K562 (cell line): ENCODE measurements at regions not wholly inside any gene's neighbourhood (a gene's known extent, or its start where the extent isn't known, plus 50 kb on each side); places are given as distances from the start of the nearest gene placed in this dataset.

Experiments used
- ATAC-seq: fragments of 200-7000 bp; cut with Tn5 transposase; 3 replicates; pipeline ENCODE4 v1.9.1; 2020; ENCODE audit warnings: moderate library complexity
- BruUV-seq: library from RNA; stranded (reverse); fragments of 400-500 nt; replicated peaks from 2 replicates; lab custom pipeline; 2021; lab: Mats Ljungman, UMichigan
- CTCF ChIA-PET: fragments of 300-600 bp; formaldehyde crosslinking; extraction: SDS; loops from one replicate; lab custom pipeline; 2021; ENCODE audit warnings: low intra/inter-chr PET ratio; lab: Yijun Ruan, JAX
- POLR2A ChIA-PET: fragments of 300-600, 350-650 bp; sonication (Branson Sonifier 250); formaldehyde crosslinking; extraction: SDS; loops from one replicate; lab custom pipeline; 2021; ENCODE audit warnings: antibody characterized with exemption, inconsistent platforms; lab: Yijun Ruan, JAX
- DNase-seq, 4 experiments: peaks; one replicate each; pipeline versions ENCODE4 v3.0.0 to v3.0.0-alpha.2; 2011 to 2018; ENCODE audit warnings: low spot score in 3 of 4, mixed read lengths in 3 of 4; ENCODE audit errors: extremely low read depth in 1 of 4
- FAIRE-seq: peaks from 2 replicates; lab custom pipeline; 2011; peaks lifted over from hg19 to GRCh38; lab: Jason Lieb, UNC
- H2AFZ ChIP-seq: 2 replicates; pipeline ENCODE4 v1.6.0; 2011; ENCODE audit warnings: low read depth, low read length, control low read depth, inconsistent platforms
- H3K27ac ChIP-seq: fragments of 200-600 bp; 3 replicates; pipeline ENCODE4 v1.8.0; 2011; ENCODE audit warnings: low read depth, mild to moderate bottlenecking, control low read depth, inconsistent platforms, low read length, moderate library complexity, mixed read lengths; ENCODE audit errors: extremely low read depth
- H3K27me3 ChIP-seq, 2 experiments: fragments of 300-600 bp in 1 of 2; 2 replicates in 1 of 2; 3 replicates in 1 of 2; pipeline versions ENCODE4 v1.6.0 to v1.8.0; 2011; ENCODE audit warnings: inconsistent platforms in 2 of 2, low read length in 2 of 2, mild to moderate bottlenecking in 1 of 2, mixed read lengths in 1 of 2, moderate library complexity in 1 of 2; ENCODE audit not compliant: control insufficient read depth in 2 of 2, insufficient read depth in 2 of 2
- H3K36me3 ChIP-seq: fragments of 300-600 bp; 3 replicates; pipeline ENCODE4 v1.8.0; 2011; ENCODE audit warnings: mild to moderate bottlenecking, low read length, inconsistent platforms; ENCODE audit not compliant: control insufficient read depth, insufficient read depth
- H3K4me1 ChIP-seq, 2 experiments: fragments of 200-600 bp in 1 of 2; replicated peaks in 1 of 2; 2 replicates in 1 of 2; 3 replicates in 1 of 2; pipeline versions ENCODE4 v1.5.1 to v1.8.0; 2011; ENCODE audit warnings: inconsistent platforms in 2 of 2, low read length in 2 of 2, mild to moderate bottlenecking in 1 of 2, mixed read lengths in 1 of 2, moderate library complexity in 1 of 2; ENCODE audit not compliant: control insufficient read depth in 2 of 2, insufficient read depth in 2 of 2
- H3K4me2 ChIP-seq: 2 replicates; pipeline ENCODE4 v1.6.1; 2011; ENCODE audit warnings: low read length, control low read depth, inconsistent platforms, mixed read lengths; ENCODE audit not compliant: insufficient read depth
- H3K4me3 ChIP-seq: fragments of 200-600 bp; sonication (generic), shearing (Covaris generic); 2 replicates; pipeline ENCODE4 v1.5.1; 2016; ENCODE audit warnings: control low read depth, inconsistent platforms
- H3K79me2 ChIP-seq: fragments of 200-600 bp; 3 replicates; pipeline ENCODE4 v1.8.0; 2011; ENCODE audit warnings: low read length, inconsistent platforms; ENCODE audit not compliant: control insufficient read depth, insufficient read depth
- H3K9ac ChIP-seq, 2 experiments: 2 replicates each; pipeline versions ENCODE4 v1.6.0 to v1.6.1; 2011; ENCODE audit warnings: low read depth in 2 of 2, low read length in 2 of 2, control low read depth in 1 of 2, inconsistent platforms in 1 of 2, mild to moderate bottlenecking in 1 of 2, mixed read lengths in 1 of 2; ENCODE audit not compliant: insufficient read depth in 1 of 2
- H3K9me1 ChIP-seq: one replicate; pipeline ENCODE4 v1.6.0; 2011; ENCODE audit warnings: inconsistent platforms, mild to moderate bottlenecking, low read length, moderate library complexity; ENCODE audit not compliant: control insufficient read depth, insufficient read depth
- H3K9me3 ChIP-seq: replicated peaks from 2 replicates; pipeline ENCODE4 v1.5.1; 2011; ENCODE audit warnings: low read depth, low read length, inconsistent platforms; ENCODE audit not compliant: control insufficient read depth, insufficient read depth
- H4K20me1 ChIP-seq: replicated peaks from 2 replicates; pipeline ENCODE4 v1.6.1; 2011; ENCODE audit warnings: low read length, inconsistent platforms, mixed read lengths; ENCODE audit not compliant: control insufficient read depth, insufficient read depth
- ATF7 ChIP-seq: fragments of 450-650 bp; IDR thresholded peaks from 2 replicates; pipeline ENCODE4 v1.7.1; 2014; ENCODE audit warnings: mild to moderate bottlenecking, moderate library complexity
- FOXA3 ChIP-seq, 2 experiments: fragments of 450-650 bp in 1 of 2; sonication (generic) in 1 of 2; formaldehyde crosslinking; IDR thresholded peaks in 1 of 2; conservative IDR thresholded peaks in 1 of 2; 2 replicates each; pipeline versions ENCODE4 v1.4.0 to v1.8.0; 2020 to 2022; ENCODE audit warnings: mild to moderate bottlenecking in 2 of 2, missing genetic modification reagents in 1 of 2
- HDAC8 ChIP-seq: fragments of 450-650 bp; IDR thresholded peaks from 2 replicates; pipeline ENCODE4 v1.6.1; 2016; ENCODE audit warnings: mild to moderate bottlenecking, missing genetic modification characterization, moderate library complexity, missing compliant biosample characterization
- MAFF ChIP-seq: IDR thresholded peaks from 2 replicates; pipeline ENCODE4 v1.6.1; 2012; ENCODE audit warnings: low read length, improper control_type of control experiment
- SETDB1 ChIP-seq: IDR thresholded peaks from one replicate; pipeline ENCODE4 v1.6.1; 2012; ENCODE audit warnings: low read length, control low read depth, inconsistent platforms
- SIRT6 ChIP-seq: IDR thresholded peaks from one replicate; pipeline ENCODE4 v1.6.1; 2012; ENCODE audit warnings: low read depth, mild to moderate bottlenecking, control low read depth, inconsistent platforms, low read length, moderate library complexity
- SP2 ChIP-seq: IDR thresholded peaks from 2 replicates; pipeline ENCODE4 v1.6.1; 2011; ENCODE audit warnings: mild to moderate bottlenecking, low read depth, low read length, moderate library complexity; ENCODE audit not compliant: poor library complexity, severe bottlenecking; ENCODE audit errors: extremely low read depth
- SREBF1 ChIP-seq: fragments of 150-350 bp; IDR thresholded peaks from 2 replicates; pipeline ENCODE4 v1.6.1; 2014; ENCODE audit warnings: antibody characterized with exemption, low read depth, low read length, borderline replicate concordance
- ZNF134 ChIP-seq: fragments of 250-450 bp; sonication (Bioruptor Pico); conservative IDR thresholded peaks from 2 replicates; pipeline ENCODE4 v1.4.0; 2020
- ZNF449 ChIP-seq: fragments of 250-450 bp; sonication (Bioruptor Pico); IDR thresholded peaks from 2 replicates; pipeline ENCODE4 v1.8.0; 2022; ENCODE audit warnings: moderate library complexity, mild to moderate bottlenecking, inconsistent platforms
- WGBS: fragments of 100-300 bp; shearing (Covaris generic); methylation state at CpG from one replicate; pipeline ENCODE4 v1.1.6; 2016; ENCODE audit warnings: low coverage, mixed read lengths; ENCODE audit not compliant: insufficient coverage; ENCODE audit errors: missing lambda C conversion rate; 5-methylcytosine and 5-hydroxymethylcytosine counted together
- in situ Hi-C: fragments of 300-500 bp; cut with MboI; formaldehyde crosslinking; loops from 4 replicates; pipeline ENCODE4 v1.15.0; 2018; ENCODE audit warnings: inconsistent platforms, mixed read lengths
- intact Hi-C: fragments of 100-400 bp; cut with micrococcal nuclease; formaldehyde crosslinking; loops from 2 replicates; pipeline ENCODE4 v1.14.2; 2022
- TF ChIP-seq, protein P1 (sequence below): fragments of 250-450 bp; sonication (Bioruptor Pico); IDR thresholded peaks from 2 replicates; pipeline ENCODE4 v1.4.0; 2020; ENCODE audit warnings: mild to moderate bottlenecking, moderate library complexity

GRCh38 chr20:19944772-19945459 is 72.2 kb upstream of the NAA20 start:
- Histone ChIP-seq H3K36me3 (no peaks in the 10 kb centered on the region), H3K27me3 (peaks cover 0 to 8% of the 10 kb centered on the region in 2 experiments; a peak in 1 of 5 replicates), H3K9me1 (no peaks in the 10 kb centered on the region), H4K20me1 (no peaks in the 10 kb centered on the region), H3K79me2 (no peaks in the 10 kb centered on the region), H3K27ac (no peak overlapping the region), H3K9me3 (no peaks in the 10 kb centered on the region), H3K4me1 (0 out of 5 replicates have a peak, but pooled peaks cover 0 to 2% of the 10 kb centered on the region in 2 experiments), H3K4me3 (no peak overlapping the region), H3K9ac (no peak overlapping the region), H3K4me2 (no peak overlapping the region), H2AFZ (no peak overlapping the region)
- POLR2A ChIA-PET: interaction anchor here (0.6 kb wide), 1 partner anchor 767 kb away, joined by 3 read pairs; the partner anchor contains the start of gene RALGAPA2
- no peak for FAIRE-seq
- ATAC-seq: no peak
- intact Hi-C loops: no loop called here
- in situ Hi-C loops: no loop called here
- CTCF ChIA-PET: interaction anchor here (0.6 kb wide), 1 partner anchor 1045 kb away, joined by 5 read pairs; no protein-coding TSS in a partner anchor
- 10% methylated on average over 4 of the region's 4 CpGs for WGBS
- TF ChIP-seq SREBF1 (no peak), ZNF449 (CRISPR knock-in tag) (no peak), FOXA3 (CRISPR knock-in tag; conservative IDR thresholded peaks at IDR 0.05 in 1 of 2, IDR thresholded peaks at IDR 0.05 in 1 of 2) (no peak), ZNF134 (CRISPR knock-in tag) (no peak), SIRT6 (no peak), MAFF (no peak), ATF7 (no peak), HDAC8 (tag) (no peak), SP2 (no peak), SETDB1 (no peak)
- TF ChIP-seq, protein P1, sequence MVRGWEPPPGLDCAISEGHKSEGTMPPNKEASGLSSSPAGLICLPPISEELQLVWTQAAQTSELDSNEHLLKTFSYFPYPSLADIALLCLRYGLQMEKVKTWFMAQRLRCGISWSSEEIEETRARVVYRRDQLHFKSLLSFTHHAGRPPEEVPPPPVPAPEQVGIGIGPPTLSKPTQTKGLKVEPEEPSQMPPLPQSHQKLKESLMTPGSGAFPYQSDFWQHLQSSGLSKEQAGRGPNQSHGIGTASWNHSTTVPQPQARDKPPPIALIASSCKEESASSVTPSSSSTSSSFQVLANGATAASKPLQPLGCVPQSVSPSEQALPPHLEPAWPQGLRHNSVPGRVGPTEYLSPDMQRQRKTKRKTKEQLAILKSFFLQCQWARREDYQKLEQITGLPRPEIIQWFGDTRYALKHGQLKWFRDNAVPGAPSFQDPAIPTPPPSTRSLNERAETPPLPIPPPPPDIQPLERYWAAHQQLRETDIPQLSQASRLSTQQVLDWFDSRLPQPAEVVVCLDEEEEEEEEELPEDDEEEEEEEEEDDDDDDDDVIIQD (CRISPR knock-in tag): no peak
- DNase-seq: no peak
- no TSS peak for BruUV-seq
